Ovary (tissue), 7 donors: ENCODE measurements at regions not wholly inside any gene's neighbourhood (a gene's known extent, or its start where the extent isn't known, plus 50 kb on each side); places are given as distances from the start of the nearest gene placed in this dataset.

Source experiments
- DNase-seq, 5 donors: peaks; one replicate each; pipeline ENCODE4 v3.0.0-alpha.2; 2019 to 2020
- H3K27ac ChIP-seq, 2 donors: fragments of 200-600 bp; one replicate each; pipeline versions ENCODE4 v1.5.1 to v1.8.0; 2019 to 2022
- H3K27me3 ChIP-seq: fragments of 200-600 bp; one replicate; pipeline ENCODE4 v1.8.0; 2022
- H3K36me3 ChIP-seq: fragments of 200-600 bp; sonication (generic); one replicate; pipeline ENCODE4 v1.5.1; 2019
- H3K4me1 ChIP-seq: one replicate; pipeline ENCODE4 v1.8.1; 2013; ENCODE audit warnings: mild to moderate bottlenecking, moderate library complexity; ENCODE audit not compliant: insufficient read depth
- H3K4me3 ChIP-seq: fragments of 200-600 bp; sonication (generic); one replicate; pipeline ENCODE4 v1.5.1; 2017
- H3K9me3 ChIP-seq, 2 donors: fragments of 200-600 bp in 1 of 2; sonication (generic) in 1 of 2; one replicate each; pipeline versions ENCODE4 v1.5.1 to v1.8.1; 2013 to 2019; ENCODE audit warnings: mild to moderate bottlenecking in 1 of 2, moderate library complexity in 1 of 2
- EP300 ChIP-seq: sonication (generic); formaldehyde crosslinking; IDR thresholded peaks from one replicate; pipeline ENCODE4 v1.6.1; 2017; ENCODE audit warnings: antibody characterized with exemption
- POLR2A ChIP-seq: fragments of 450-650 bp; IDR thresholded peaks from one replicate; pipeline ENCODE4 v1.6.1; 2017; ENCODE audit warnings: antibody characterized with exemption, mild to moderate bottlenecking, moderate library complexity
- WGBS, 3 donors: extraction: QIAGEN DNeasy Blood & Tissue Kit in 1 of 3; methylation state at CpG; one replicate each; pipeline versions ENCODE4 v1.1.5 to v1.1.7; 2013 to 2017; 5-methylcytosine and 5-hydroxymethylcytosine counted together
- intact Hi-C, 4 donors: fragments of 100-400 bp; cut with DNase I; formaldehyde crosslinking; loops; one replicate each; pipeline versions ENCODE4 v1.11.0 to v1.15.1; 2022 to 2023
- TF ChIP-seq, protein P1 (sequence below), 3 donors: fragments of 450-650 bp in 2 of 3; fragments of 200-600 bp in 1 of 3; IDR thresholded peaks; one replicate each; pipeline versions ENCODE4 v1.5.1 to v1.8.0; 2016 to 2022; ENCODE audit warnings: antibody characterized with exemption in 3 of 3, mild to moderate bottlenecking in 1 of 3
- donor health status: DM: no; HTN: no; CAD: no; lungs with moderate emphysema.
- donor health status: DM: no; HTN: no; CAD: no.
- donor health status: Bipolar disorder and iron deficiency.
- donor health status: DM: no; HTN: no; CAD: no.
- donor health status: DM: yes; HTN: yes; CAD: no.

DNA sequence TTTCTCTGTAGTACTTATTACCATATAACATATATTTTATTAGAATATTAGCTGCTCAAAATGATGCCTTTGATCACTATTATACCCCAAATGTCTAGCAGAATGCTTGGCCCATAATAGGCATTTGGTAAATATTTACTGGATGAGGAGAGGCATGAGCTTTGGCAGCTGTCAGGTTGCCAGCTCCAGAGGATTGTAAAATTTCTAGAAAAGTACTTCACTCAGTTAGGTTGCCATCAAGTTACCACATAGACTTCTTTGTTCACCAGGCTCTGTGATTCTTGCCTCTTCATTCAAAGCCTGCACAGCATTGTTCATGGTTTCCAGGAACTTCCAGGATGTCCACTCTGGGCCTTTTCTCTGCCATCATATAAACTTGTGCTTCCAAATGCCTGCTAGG, 582.8 kb downstream of the PDCD6IP start:
- TF ChIP-seq, protein P1, sequence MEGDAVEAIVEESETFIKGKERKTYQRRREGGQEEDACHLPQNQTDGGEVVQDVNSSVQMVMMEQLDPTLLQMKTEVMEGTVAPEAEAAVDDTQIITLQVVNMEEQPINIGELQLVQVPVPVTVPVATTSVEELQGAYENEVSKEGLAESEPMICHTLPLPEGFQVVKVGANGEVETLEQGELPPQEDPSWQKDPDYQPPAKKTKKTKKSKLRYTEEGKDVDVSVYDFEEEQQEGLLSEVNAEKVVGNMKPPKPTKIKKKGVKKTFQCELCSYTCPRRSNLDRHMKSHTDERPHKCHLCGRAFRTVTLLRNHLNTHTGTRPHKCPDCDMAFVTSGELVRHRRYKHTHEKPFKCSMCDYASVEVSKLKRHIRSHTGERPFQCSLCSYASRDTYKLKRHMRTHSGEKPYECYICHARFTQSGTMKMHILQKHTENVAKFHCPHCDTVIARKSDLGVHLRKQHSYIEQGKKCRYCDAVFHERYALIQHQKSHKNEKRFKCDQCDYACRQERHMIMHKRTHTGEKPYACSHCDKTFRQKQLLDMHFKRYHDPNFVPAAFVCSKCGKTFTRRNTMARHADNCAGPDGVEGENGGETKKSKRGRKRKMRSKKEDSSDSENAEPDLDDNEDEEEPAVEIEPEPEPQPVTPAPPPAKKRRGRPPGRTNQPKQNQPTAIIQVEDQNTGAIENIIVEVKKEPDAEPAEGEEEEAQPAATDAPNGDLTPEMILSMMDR (IDR thresholded peaks at IDR 0.05) = no peak
- TF ChIP-seq EP300 (no peak), POLR2A (no peak)
- no peak for DNase-seq
- no peak overlapping the region for H3K4me3 ChIP-seq
- no peak overlapping the region for H3K27ac ChIP-seq
- no peaks in the 10 kb centered on the region for H3K36me3 ChIP-seq
- H3K9me3 ChIP-seq = no peaks in the 10 kb centered on the region
- no peaks in the 10 kb centered on the region for H3K4me1 ChIP-seq
- intact Hi-C loops = no loop called here
- no peaks in the 10 kb centered on the region for H3K27me3 ChIP-seq

DNA sequence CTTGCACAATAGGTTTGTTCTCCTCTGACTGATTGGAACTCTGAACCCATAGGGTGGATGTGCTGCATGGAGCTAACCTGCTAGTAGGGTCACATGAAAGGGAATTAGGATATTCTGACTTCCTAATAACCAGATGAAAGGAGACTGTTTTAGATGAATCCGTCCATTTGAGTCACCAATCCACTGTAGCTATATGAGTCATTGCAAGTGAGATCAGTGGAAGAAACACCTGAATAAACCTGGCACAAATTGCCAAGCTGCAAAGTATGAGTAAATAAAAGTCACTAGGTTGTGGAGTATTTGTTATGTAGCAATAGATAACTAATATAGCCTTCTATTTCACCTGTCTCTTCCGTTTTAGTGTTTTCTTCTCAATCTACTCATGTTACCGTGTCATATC, 584.4 kb downstream of the PDCD6IP start:
- Histone ChIP-seq H3K9me3 (no peaks in the 10 kb centered on the region), H3K4me1 (no peaks in the 10 kb centered on the region), H3K36me3 (no peaks in the 10 kb centered on the region), H3K4me3 (no peak overlapping the region), H3K27me3 (no peaks in the 10 kb centered on the region), H3K27ac (no peak overlapping the region)
- no peak for DNase-seq
- no peak for TF ChIP-seq EP300
- TF ChIP-seq POLR2A = no peak
- TF ChIP-seq, protein P1 (IDR thresholded peaks at IDR 0.05) = no peak
- intact Hi-C loops = no loop called here
- WGBS, 3 donors = 83 to 94% (median 88%) methylated on average over 3 of the region's 3 CpGs

DNA sequence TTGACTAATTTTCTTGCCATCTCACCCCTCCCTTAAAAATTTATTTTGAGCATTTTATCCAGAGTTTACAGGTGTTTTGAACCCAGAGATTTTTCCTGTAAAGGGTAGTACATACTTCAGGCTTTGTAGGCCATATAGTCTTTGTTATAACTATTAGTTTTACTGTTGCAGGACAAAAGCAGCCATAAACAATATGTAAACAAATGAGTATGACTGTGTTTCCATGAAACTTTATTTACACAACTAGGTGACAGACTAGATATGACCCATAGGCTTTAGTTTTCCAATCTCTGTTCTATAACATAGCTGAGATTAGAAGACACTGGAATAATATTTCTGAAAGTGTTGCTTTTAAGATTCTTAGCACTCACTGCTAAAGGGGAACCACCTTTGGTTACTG, 587.9 kb downstream of the PDCD6IP start:
- DNase-seq = no peak
- Histone ChIP-seq H3K27me3 (no peaks in the 10 kb centered on the region), H3K9me3 (no peaks in the 10 kb centered on the region), H3K27ac (no peak overlapping the region), H3K36me3 (no peaks in the 10 kb centered on the region), H3K4me1 (no peaks in the 10 kb centered on the region), H3K4me3 (no peak overlapping the region)
- TF ChIP-seq, protein P1 (IDR thresholded peaks at IDR 0.05) = no peak
- no peak for TF ChIP-seq EP300
- TF ChIP-seq POLR2A = no peak
- intact Hi-C loops = no loop called here

DNA sequence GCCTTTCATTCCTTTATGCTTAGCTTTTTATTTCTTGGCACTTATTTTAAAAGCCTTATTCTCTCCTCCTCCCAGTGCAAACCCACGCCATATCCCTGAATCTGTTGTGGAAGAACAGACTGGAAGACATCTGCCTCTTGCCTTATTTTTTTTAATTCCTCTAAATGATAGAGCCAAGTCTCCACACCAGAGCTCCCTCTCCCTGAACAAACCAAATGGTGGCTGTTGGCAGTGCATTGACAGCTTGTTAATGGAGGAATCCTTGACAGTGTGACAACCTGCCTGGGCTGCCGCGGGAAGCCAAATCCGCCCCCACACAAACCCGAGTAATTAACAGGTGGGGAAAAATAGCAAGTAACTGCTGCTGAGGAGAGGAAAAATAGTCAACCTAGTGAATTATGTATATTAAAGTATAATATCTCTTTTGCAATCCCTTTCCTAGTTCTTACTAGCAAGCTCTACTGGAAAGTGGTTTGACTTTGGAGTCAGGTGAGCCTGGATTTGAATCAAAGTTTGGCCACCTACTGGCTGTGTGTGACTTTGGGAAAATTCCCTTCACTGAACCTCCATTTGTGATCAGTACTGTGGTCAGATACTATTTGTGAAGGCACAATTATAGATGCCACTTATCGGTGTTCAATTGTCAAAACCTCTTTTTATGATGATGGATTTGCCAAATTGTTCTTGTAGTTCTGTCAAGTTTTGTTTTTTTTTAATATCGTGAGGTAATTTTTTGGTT, 589.6 kb downstream of the PDCD6IP start:
- Histone ChIP-seq H3K36me3 (no peaks in the 10 kb centered on the region), H3K27ac (no peak overlapping the region), H3K9me3 (no peaks in the 10 kb centered on the region), H3K4me1 (no peaks in the 10 kb centered on the region), H3K27me3 (no peaks in the 10 kb centered on the region), H3K4me3 (no peak overlapping the region)
- DNase-seq = no peak
- TF ChIP-seq, protein P1 (IDR thresholded peaks at IDR 0.05) = no peak
- TF ChIP-seq EP300 (no peak), POLR2A (no peak)
- WGBS, 3 donors = 28 to 30% (median 29%) methylated on average over 7 of the region's 7 CpGs
- intact Hi-C loops = no loop called here
